GM23338 (cell line): ENCODE measurements at regions not wholly inside any gene's neighbourhood (a gene's known extent, or its start where the extent isn't known, plus 50 kb on each side); places are given as distances from the start of the nearest gene placed in this dataset.

Experiments used
- ATAC-seq: fragments of 200-7000 bp; cut with Tn5 transposase; 3 replicates; pipeline ENCODE4 v1.9.1; 2020
- DNase-seq: peaks from one replicate; pipeline ENCODE4 v3.0.0-alpha.2; 2015; ENCODE audit warnings: low spot score
- H2AFZ ChIP-seq: fragments of 200-600 bp; sonication (generic); 2 replicates; pipeline ENCODE4 v1.8.0; 2016; ENCODE audit warnings: antibody characterized with exemption, mild to moderate bottlenecking, moderate library complexity
- H3F3A ChIP-seq: fragments of 200-600 bp; sonication (generic); replicated peaks from 2 replicates; pipeline ENCODE4 v1.8.0; 2017; ENCODE audit warnings: antibody characterized with exemption, mixed run types, low read depth
- H3K27ac ChIP-seq: fragments of 200-600 bp; sonication (generic); 2 replicates; pipeline ENCODE4 v1.6.1; 2016; ENCODE audit warnings: low read depth
- H3K27me3 ChIP-seq: fragments of 200-600 bp; sonication (generic); 2 replicates; pipeline ENCODE4 v1.8.0; 2016; ENCODE audit warnings: mild to moderate bottlenecking, mixed run types, moderate library complexity; ENCODE audit not compliant: insufficient read depth
- H3K36me3 ChIP-seq: fragments of 200-600 bp; sonication (generic); 2 replicates; pipeline ENCODE4 v1.8.0; 2016; ENCODE audit warnings: mild to moderate bottlenecking; ENCODE audit not compliant: insufficient read depth
- H3K4me1 ChIP-seq: fragments of 200-600 bp; sonication (generic); 2 replicates; pipeline ENCODE4 v1.8.0; 2016; ENCODE audit warnings: mild to moderate bottlenecking, moderate library complexity; ENCODE audit not compliant: insufficient read depth
- H3K4me2 ChIP-seq: fragments of 200-600 bp; sonication (generic); 2 replicates; pipeline ENCODE4 v1.7.1; 2017; ENCODE audit warnings: mixed run types
- H3K4me3 ChIP-seq: fragments of 200-600 bp; sonication (generic); 2 replicates; pipeline ENCODE4 v1.6.1; 2016; ENCODE audit warnings: mixed run types
- H3K79me2 ChIP-seq: fragments of 200-600 bp; sonication (generic); replicated peaks from 2 replicates; pipeline ENCODE4 v1.8.0; 2017; ENCODE audit warnings: mild to moderate bottlenecking; ENCODE audit not compliant: insufficient read depth
- H3K9me2 ChIP-seq: fragments of 200-600 bp; sonication (generic); 2 replicates; pipeline ENCODE4 v1.8.0; 2017; ENCODE audit not compliant: insufficient read depth
- H4K20me1 ChIP-seq: fragments of 200-600 bp; sonication (generic); replicated peaks from 2 replicates; pipeline ENCODE4 v1.8.0; 2017; ENCODE audit warnings: mild to moderate bottlenecking; ENCODE audit not compliant: insufficient read depth
- H3K27ac Mint-ChIP-seq: 2 replicates; pipeline ENCODE4 v1.8.0; 2020; ENCODE audit warnings: inconsistent platforms, mild to moderate bottlenecking, moderate library complexity, mixed read lengths
- H3K27me3 Mint-ChIP-seq: 3 replicates; pipeline ENCODE4 v1.8.0; 2022; ENCODE audit warnings: low read depth, mild to moderate bottlenecking, moderate library complexity, mixed read lengths, inconsistent platforms; ENCODE audit not compliant: insufficient read depth, poor library complexity
- H3K36me3 Mint-ChIP-seq: 3 replicates; pipeline ENCODE4 v1.8.0; 2021; ENCODE audit warnings: low read depth, mild to moderate bottlenecking, inconsistent platforms, moderate library complexity, mixed read lengths
- H3K4me1 Mint-ChIP-seq: 3 replicates; pipeline ENCODE4 v1.8.0; 2020; ENCODE audit warnings: mild to moderate bottlenecking, inconsistent platforms, mixed read lengths
- H3K4me3 Mint-ChIP-seq: 3 replicates; pipeline ENCODE4 v1.8.0; 2021; ENCODE audit warnings: moderate library complexity, mild to moderate bottlenecking, inconsistent platforms, mixed read lengths
- H3K9me3 Mint-ChIP-seq: 3 replicates; pipeline ENCODE4 v1.8.0; 2020; ENCODE audit warnings: moderate library complexity, mild to moderate bottlenecking, inconsistent platforms, mixed read lengths
- CTCF ChIP-seq, 2 experiments: fragments of 200-600 bp in 1 of 2; sonication (generic) in 1 of 2; conservative IDR thresholded peaks; 2 replicates each; pipeline versions ENCODE4 v1.5.1 to v1.6.1; 2016 to 2017; ENCODE audit warnings: antibody characterized with exemption in 2 of 2, low read depth in 2 of 2, mild to moderate bottlenecking in 2 of 2, moderate library complexity in 1 of 2
- ETS1 ChIP-seq: IDR thresholded peaks from 2 replicates; pipeline ENCODE4 v1.6.1; 2016; ENCODE audit warnings: antibody characterized with exemption
- EZH2 ChIP-seq: fragments of 200-600 bp; sonication (generic); IDR thresholded peaks from one replicate; pipeline ENCODE4 v1.8.0; 2017; ENCODE audit warnings: antibody characterized with exemption, mild to moderate bottlenecking, low read depth; ENCODE audit not compliant: unreplicated experiment
- EZH2phosphoT487 ChIP-seq: fragments of 200-600 bp; sonication (generic); IDR thresholded peaks from one replicate; pipeline ENCODE4 v1.8.1; 2018; ENCODE audit warnings: antibody characterized with exemption; ENCODE audit not compliant: unreplicated experiment
- JUNB ChIP-seq: IDR thresholded peaks from one replicate; pipeline ENCODE4 v1.6.1; 2016; ENCODE audit warnings: antibody characterized with exemption; ENCODE audit not compliant: unreplicated experiment
- NANOG ChIP-seq: IDR thresholded peaks from 2 replicates; pipeline ENCODE4 v1.6.1; 2016; ENCODE audit warnings: antibody characterized with exemption, borderline replicate concordance
- POLR2AphosphoS5 ChIP-seq: IDR thresholded peaks from 2 replicates; pipeline ENCODE4 v1.6.1; 2016; ENCODE audit warnings: antibody characterized with exemption, low read depth
- REST ChIP-seq: IDR thresholded peaks from one replicate; pipeline ENCODE4 v1.6.1; 2018; ENCODE audit warnings: antibody characterized with exemption; ENCODE audit not compliant: unreplicated experiment
- STAT1 ChIP-seq: IDR thresholded peaks from one replicate; pipeline ENCODE4 v1.6.1; 2016; ENCODE audit warnings: antibody characterized with exemption; ENCODE audit not compliant: unreplicated experiment
- ZNF114 ChIP-seq: fragments of 250-450 bp; sonication (Bioruptor Pico); IDR thresholded peaks from 2 replicates; pipeline ENCODE4 v1.5.0; 2020; ENCODE audit warnings: mild to moderate bottlenecking, moderate library complexity
- ZNF331 ChIP-seq: fragments of 250-450 bp; sonication (Bioruptor Pico); IDR thresholded peaks from 2 replicates; pipeline ENCODE4 v1.5.0; 2020; ENCODE audit warnings: low read depth, mild to moderate bottlenecking, moderate library complexity

GRCh38 chr13:109668433-109669233 lies 117.8 kb downstream of the IRS2 start (continued):
- no peak for TF ChIP-seq ETS1
- TF ChIP-seq ZNF114 (CRISPR knock-in tag): no peak

- DNase-seq: no peak
- H3K27ac Mint-ChIP-seq: no peak overlapping the region
- TF ChIP-seq EZH2phosphoT487 (no peak), ZNF114 (CRISPR knock-in tag) (no peak), STAT1 (no peak), REST (no peak), NANOG (no peak)
- H3K4me3 Mint-ChIP-seq: no peak overlapping the region
- Histone ChIP-seq H3F3A (no peaks in the 10 kb centered on the region), H3K27ac (no peak overlapping the region), H3K27me3 (no peaks in the 10 kb centered on the region), H3K4me1 (no peaks in the 10 kb centered on the region), H2AFZ (no peak overlapping the region; the same call in 1 of the 2 replicates), H3K4me2 (no peak overlapping the region), H4K20me1 (no peaks in the 10 kb centered on the region), H3K79me2 (no peaks in the 10 kb centered on the region), H3K4me3 (no peak overlapping the region), H3K36me3 (no peaks in the 10 kb centered on the region), H3K9me2 (no peaks in the 10 kb centered on the region)
- H3K27me3 Mint-ChIP-seq: peaks cover 3% of the 10 kb centered on the region
- H3K4me1 Mint-ChIP-seq: peaks cover 11% of the 10 kb centered on the region; the same call in 2 of the 3 replicates
- no peaks in the 10 kb centered on the region for H3K9me3 Mint-ChIP-seq
- H3K36me3 Mint-ChIP-seq: no peaks in the 10 kb centered on the region
- no peak for ATAC-seq
These were observed 118.5 kb downstream of the IRS2 start for GRCh38 chr13:109667807-109668291.

- no peaks in the 10 kb centered on the region for H3K79me2 ChIP-seq
- no peaks in the 10 kb centered on the region for H3K4me1 ChIP-seq
- H3F3A ChIP-seq: no peaks in the 10 kb centered on the region
- H3K27me3 ChIP-seq: no peaks in the 10 kb centered on the region
- Mint-ChIP-seq H3K36me3 (no peaks in the 10 kb centered on the region), H3K27ac (no peak overlapping the region), H3K4me3 (no peak overlapping the region), H3K9me3 (no peaks in the 10 kb centered on the region), H3K27me3 (peaks cover 4% of the 10 kb centered on the region), H3K4me1 (peaks cover 11% of the 10 kb centered on the region; the same call in 2 of the 3 replicates)
- H2AFZ ChIP-seq: no peak overlapping the region
- no peak overlapping the region for H3K4me2 ChIP-seq
- H3K27ac ChIP-seq: no peak overlapping the region
- ATAC-seq (no peak), DNase-seq (no peak)
- no peaks in the 10 kb centered on the region for H3K9me2 ChIP-seq
- H4K20me1 ChIP-seq: no peaks in the 10 kb centered on the region
- H3K36me3 ChIP-seq: no peaks in the 10 kb centered on the region
- H3K4me3 ChIP-seq: no peak overlapping the region
- TF ChIP-seq REST (no peak), EZH2 (no peak), ZNF114 (CRISPR knock-in tag) (no peak), ZNF331 (CRISPR knock-in tag) (no peak), NANOG (no peak), JUNB (no peak), EZH2phosphoT487 (no peak), CTCF (conservative IDR thresholded peaks at IDR 0.05; ENCODE audit: low read depth in 2 of 2) (no peak), STAT1 (no peak), POLR2AphosphoS5 (no peak)
These were observed 119.3 kb downstream of the IRS2 start for GRCh38 chr13:109667056-109667455.
